HG02885 (cell line): ENCODE measurements at regions not wholly inside any gene's neighbourhood (a gene's known extent, or its start where the extent isn't known, plus 50 kb on each side); places are given as distances from the start of the nearest gene placed in this dataset.
"Not testable (repeated sequence)": the region's sequence is repeated elsewhere in the genome, so short reads cannot be mapped to it uniquely, and the experiment has no call there.

ENCODE experiments used
- ATAC-seq: cut with Tn5 transposase; IDR thresholded peaks from one replicate; pipeline ENCODE4 v1.9.1; 2021; ENCODE audit warnings: mild to moderate bottlenecking; ENCODE audit not compliant: unreplicated experiment, poor library complexity

- ATAC-seq = no peak
Observed at GRCh38 chr3:110995461-110996231, 76.0 kb upstream of the NECTIN3 start.

- ATAC-seq = not testable (repeated sequence)
Observed at GRCh38 chr3:110998766-110999165, 72.8 kb upstream of the NECTIN3 start.

GRCh38 chr3:111006485-111006884 is 65.1 kb upstream of the NECTIN3 start:
- ATAC-seq = not testable (repeated sequence)

GRCh38 chr3:111012388-111013248 is 59.0 kb upstream of the NECTIN3 start:
- ATAC-seq = no peak
